ENCODE measurements at regions not wholly inside any gene's neighbourhood (a gene's known extent, or its start where the extent isn't known, plus 50 kb on each side); places are given as distances from the start of the nearest gene placed in this dataset.
"Not testable (repeated sequence)": the region's sequence is repeated elsewhere in the genome, so short reads cannot be mapped to it uniquely, and the experiment has no call there.

DNA sequence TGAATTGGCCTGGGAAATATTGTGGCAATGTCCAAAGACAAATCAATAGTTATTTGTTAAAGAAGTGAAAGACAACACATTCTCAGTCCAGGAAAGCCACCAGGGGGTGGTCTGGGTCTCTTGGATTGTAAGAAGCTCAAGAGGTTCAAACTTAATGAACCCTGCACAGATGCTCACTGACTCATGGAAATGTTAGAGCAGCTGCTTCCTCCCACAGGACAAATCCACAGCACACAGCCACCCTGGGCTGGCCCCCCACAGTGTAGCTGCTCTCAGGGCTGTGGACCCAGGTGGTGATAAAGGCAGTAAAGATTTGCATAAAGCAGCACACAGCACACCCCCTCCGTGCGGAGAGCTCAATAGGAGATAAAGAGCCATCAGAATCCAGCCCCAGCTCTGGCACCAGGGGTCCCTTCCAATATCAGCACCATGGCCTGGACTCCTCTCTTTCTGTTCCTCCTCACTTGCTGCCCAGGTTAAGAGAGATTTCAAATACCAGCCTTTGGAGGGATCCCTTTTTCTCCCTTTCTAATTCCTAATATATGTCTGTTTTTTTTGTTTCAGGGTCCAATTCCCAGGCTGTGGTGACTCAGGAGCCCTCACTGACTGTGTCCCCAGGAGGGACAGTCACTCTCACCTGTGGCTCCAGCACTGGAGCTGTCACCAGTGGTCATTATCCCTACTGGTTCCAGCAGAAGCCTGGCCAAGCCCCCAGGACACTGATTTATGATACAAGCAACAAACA is 124.8 kb downstream of the VPREB1 start:
- TF ChIP-seq, protein P1, sequence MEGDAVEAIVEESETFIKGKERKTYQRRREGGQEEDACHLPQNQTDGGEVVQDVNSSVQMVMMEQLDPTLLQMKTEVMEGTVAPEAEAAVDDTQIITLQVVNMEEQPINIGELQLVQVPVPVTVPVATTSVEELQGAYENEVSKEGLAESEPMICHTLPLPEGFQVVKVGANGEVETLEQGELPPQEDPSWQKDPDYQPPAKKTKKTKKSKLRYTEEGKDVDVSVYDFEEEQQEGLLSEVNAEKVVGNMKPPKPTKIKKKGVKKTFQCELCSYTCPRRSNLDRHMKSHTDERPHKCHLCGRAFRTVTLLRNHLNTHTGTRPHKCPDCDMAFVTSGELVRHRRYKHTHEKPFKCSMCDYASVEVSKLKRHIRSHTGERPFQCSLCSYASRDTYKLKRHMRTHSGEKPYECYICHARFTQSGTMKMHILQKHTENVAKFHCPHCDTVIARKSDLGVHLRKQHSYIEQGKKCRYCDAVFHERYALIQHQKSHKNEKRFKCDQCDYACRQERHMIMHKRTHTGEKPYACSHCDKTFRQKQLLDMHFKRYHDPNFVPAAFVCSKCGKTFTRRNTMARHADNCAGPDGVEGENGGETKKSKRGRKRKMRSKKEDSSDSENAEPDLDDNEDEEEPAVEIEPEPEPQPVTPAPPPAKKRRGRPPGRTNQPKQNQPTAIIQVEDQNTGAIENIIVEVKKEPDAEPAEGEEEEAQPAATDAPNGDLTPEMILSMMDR (conservative IDR thresholded peaks at IDR 0.05), result not testable (repeated sequence)
- TF ChIP-seq ZFX (IDR thresholded peaks at IDR 0.05), result not testable (repeated sequence)

All from C4-2B (cell line).